DOHH2 (cell line): ENCODE measurements at regions not wholly inside any gene's neighbourhood (a gene's known extent, or its start where the extent isn't known, plus 50 kb on each side); places are given as distances from the start of the nearest gene placed in this dataset.

ENCODE experiments used
- H3F3A ChIP-seq: fragments of 200-600 bp; sonication (generic), shearing (Covaris generic); 2 replicates; pipeline ENCODE4 v1.6.0; 2016; ENCODE audit warnings: antibody characterized with exemption, mild to moderate bottlenecking; ENCODE audit not compliant: control insufficient read depth, insufficient read depth
- H3K27ac ChIP-seq: fragments of 200-600 bp; sonication (generic); 2 replicates; pipeline ENCODE4 v1.5.1; 2014; ENCODE audit warnings: low read depth, mild to moderate bottlenecking, low read length, moderate library complexity
- H3K27me3 ChIP-seq: fragments of 200-600 bp; sonication (generic); 2 replicates; pipeline ENCODE4 v1.6.1; 2014; ENCODE audit warnings: mild to moderate bottlenecking, low read length, mixed read lengths; ENCODE audit not compliant: control insufficient read depth
- H3K36me3 ChIP-seq: fragments of 200-600 bp; sonication (generic); 2 replicates; pipeline ENCODE4 v1.6.1; 2014; ENCODE audit warnings: mild to moderate bottlenecking, low read length, moderate library complexity, mixed read lengths; ENCODE audit not compliant: control insufficient read depth
- H3K4me1 ChIP-seq: fragments of 200-600 bp; sonication (generic); 2 replicates; pipeline ENCODE4 v1.6.1; 2014; ENCODE audit warnings: mild to moderate bottlenecking, low read length, mixed read lengths; ENCODE audit not compliant: control insufficient read depth
- H3K4me2 ChIP-seq: fragments of 200-600 bp; sonication (generic); 2 replicates; pipeline ENCODE4 v1.6.0; 2014; ENCODE audit warnings: mild to moderate bottlenecking, low read length, moderate library complexity
- H3K4me3 ChIP-seq: fragments of 200-600 bp; sonication (generic); 2 replicates; pipeline ENCODE4 v1.5.1; 2014; ENCODE audit warnings: mild to moderate bottlenecking, low read length, mixed read lengths
- H3K79me2 ChIP-seq: fragments of 200-600 bp; sonication (generic); 2 replicates; pipeline ENCODE4 v1.6.1; 2014; ENCODE audit warnings: mild to moderate bottlenecking, low read length, mixed read lengths; ENCODE audit not compliant: control insufficient read depth
- H3K9me2 ChIP-seq: fragments of 200-600 bp; sonication (generic); replicated peaks from 2 replicates; pipeline ENCODE4 v1.6.1; 2014; ENCODE audit warnings: mild to moderate bottlenecking, low read length, mixed read lengths; ENCODE audit not compliant: control insufficient read depth
- H3K9me3 ChIP-seq: fragments of 200-600 bp; sonication (generic); 2 replicates; pipeline ENCODE4 v1.6.1; 2014; ENCODE audit warnings: antibody characterized with exemption, low read length, mixed read lengths; ENCODE audit not compliant: control insufficient read depth, insufficient read depth
- H4K20me1 ChIP-seq: fragments of 200-600 bp; sonication (generic); 2 replicates; pipeline ENCODE4 v1.6.0; 2014; ENCODE audit warnings: low read depth, mild to moderate bottlenecking, antibody characterized with exemption, low read length, moderate library complexity; ENCODE audit not compliant: control insufficient read depth, insufficient read depth
- EZH2phosphoT487 ChIP-seq: fragments of 200-600 bp; sonication (generic); IDR thresholded peaks from 2 replicates; pipeline ENCODE4 v1.6.1; 2017; ENCODE audit warnings: borderline replicate concordance, mild to moderate bottlenecking, antibody characterized with exemption, low read length, moderate library complexity, mixed read lengths
- TF ChIP-seq, protein P1 (sequence below): fragments of 200-600 bp; sonication (generic); IDR thresholded peaks from one replicate; pipeline ENCODE4 v1.5.1; 2014; ENCODE audit warnings: antibody characterized with exemption, mild to moderate bottlenecking, low read depth, low read length; ENCODE audit not compliant: poor library complexity, severe bottlenecking

DNA sequence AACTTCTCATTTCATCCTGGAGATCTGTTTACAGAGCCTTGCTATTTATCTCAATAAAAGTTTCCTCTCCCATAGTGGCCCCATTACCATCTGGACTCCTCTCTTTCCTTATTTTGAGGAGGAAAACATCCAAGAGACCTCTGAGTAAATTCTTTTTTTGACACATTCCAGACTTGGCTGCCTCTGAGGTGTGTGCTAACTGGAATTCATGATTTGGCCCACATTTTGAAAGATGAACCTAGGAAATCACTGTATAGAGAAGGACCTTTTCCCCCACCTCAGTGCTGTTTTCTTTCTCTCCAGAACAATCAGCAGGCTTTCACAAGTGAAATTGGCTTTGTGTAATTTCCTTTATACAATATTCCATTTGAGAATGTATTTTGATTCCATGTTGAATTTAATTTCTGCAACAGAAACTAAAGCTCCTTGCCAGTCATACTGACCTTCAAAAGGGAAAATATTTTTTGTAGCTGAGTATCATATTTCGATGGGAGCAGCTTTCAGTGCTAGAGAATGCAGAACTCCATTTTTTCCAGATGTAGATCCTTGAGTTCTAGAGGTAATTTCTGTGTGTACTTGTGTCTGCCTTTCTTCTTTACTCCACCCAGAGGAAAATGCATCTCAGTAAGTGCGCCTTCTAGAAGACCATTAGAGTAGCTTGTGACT is 244.9 kb upstream of the RGS6 start:
- H3K36me3 ChIP-seq, result peaks cover 4% of the 10 kb centered on the region
- no peaks in the 10 kb centered on the region for H3K27me3 ChIP-seq
- no peak overlapping the region for H3K27ac ChIP-seq
- H3K9me2 ChIP-seq, result no peaks in the 10 kb centered on the region
- H3K79me2 ChIP-seq, result no peaks in the 10 kb centered on the region
- TF ChIP-seq, protein P1, sequence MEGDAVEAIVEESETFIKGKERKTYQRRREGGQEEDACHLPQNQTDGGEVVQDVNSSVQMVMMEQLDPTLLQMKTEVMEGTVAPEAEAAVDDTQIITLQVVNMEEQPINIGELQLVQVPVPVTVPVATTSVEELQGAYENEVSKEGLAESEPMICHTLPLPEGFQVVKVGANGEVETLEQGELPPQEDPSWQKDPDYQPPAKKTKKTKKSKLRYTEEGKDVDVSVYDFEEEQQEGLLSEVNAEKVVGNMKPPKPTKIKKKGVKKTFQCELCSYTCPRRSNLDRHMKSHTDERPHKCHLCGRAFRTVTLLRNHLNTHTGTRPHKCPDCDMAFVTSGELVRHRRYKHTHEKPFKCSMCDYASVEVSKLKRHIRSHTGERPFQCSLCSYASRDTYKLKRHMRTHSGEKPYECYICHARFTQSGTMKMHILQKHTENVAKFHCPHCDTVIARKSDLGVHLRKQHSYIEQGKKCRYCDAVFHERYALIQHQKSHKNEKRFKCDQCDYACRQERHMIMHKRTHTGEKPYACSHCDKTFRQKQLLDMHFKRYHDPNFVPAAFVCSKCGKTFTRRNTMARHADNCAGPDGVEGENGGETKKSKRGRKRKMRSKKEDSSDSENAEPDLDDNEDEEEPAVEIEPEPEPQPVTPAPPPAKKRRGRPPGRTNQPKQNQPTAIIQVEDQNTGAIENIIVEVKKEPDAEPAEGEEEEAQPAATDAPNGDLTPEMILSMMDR, result no peak
- no peak for TF ChIP-seq EZH2phosphoT487
- no peaks in the 10 kb centered on the region for H4K20me1 ChIP-seq
- H3K4me1 ChIP-seq, result no peaks in the 10 kb centered on the region
- no peaks in the 10 kb centered on the region for H3F3A ChIP-seq
- H3K4me2 ChIP-seq, result no peak overlapping the region
- H3K4me3 ChIP-seq, result no peak overlapping the region
- no peaks in the 10 kb centered on the region for H3K9me3 ChIP-seq

DNA sequence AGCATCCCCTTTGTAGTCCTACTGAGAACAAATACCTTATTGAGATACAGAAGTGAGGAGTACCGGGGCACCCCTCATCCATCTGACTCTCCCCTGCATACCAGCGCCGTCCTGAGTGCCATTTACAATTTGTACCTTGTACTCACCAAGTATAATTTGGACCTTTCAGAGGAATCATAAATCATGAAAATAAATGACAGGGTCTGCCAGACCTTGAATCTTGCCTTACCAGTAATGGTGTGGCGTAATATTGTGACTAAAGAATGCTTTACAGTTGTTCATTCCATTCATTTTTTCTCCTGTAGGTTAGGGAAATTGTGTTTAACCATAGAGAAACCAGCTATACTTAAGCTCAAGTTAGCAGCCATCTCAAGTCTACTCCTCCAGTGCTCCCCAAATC is 243.7 kb upstream of the RGS6 start:
- no peaks in the 10 kb centered on the region for H3F3A ChIP-seq
- no peak for TF ChIP-seq EZH2phosphoT487
- TF ChIP-seq, protein P1, result no peak
- H3K4me2 ChIP-seq, result no peak overlapping the region
- H3K9me3 ChIP-seq, result no peaks in the 10 kb centered on the region
- no peak overlapping the region for H3K27ac ChIP-seq
- no peaks in the 10 kb centered on the region for H4K20me1 ChIP-seq
- H3K79me2 ChIP-seq, result no peaks in the 10 kb centered on the region
- H3K4me1 ChIP-seq, result no peaks in the 10 kb centered on the region
- no peak overlapping the region for H3K4me3 ChIP-seq
- no peaks in the 10 kb centered on the region for H3K27me3 ChIP-seq
- H3K36me3 ChIP-seq, result peaks cover 4% of the 10 kb centered on the region
- H3K9me2 ChIP-seq, result no peaks in the 10 kb centered on the region

DNA sequence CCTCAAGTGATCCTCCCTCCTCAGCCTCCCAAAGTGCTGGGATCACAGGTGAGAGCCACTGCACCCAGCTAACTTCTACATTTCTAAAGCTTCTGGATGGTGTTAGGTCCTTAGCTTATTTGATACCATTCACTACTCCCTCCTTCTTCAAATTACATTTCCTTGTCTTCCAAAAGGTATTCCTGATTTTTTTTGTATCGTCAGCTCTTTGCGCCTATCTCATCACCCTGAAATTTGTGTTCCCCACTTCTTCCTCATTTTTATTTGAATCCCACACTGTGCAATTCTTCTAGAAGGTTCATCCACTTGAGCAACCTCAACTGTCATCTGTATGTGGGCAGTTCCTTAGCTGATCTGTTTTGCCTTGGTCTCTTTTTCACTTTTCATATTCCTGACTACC is 241.8 kb upstream of the RGS6 start:
- H3K4me2 ChIP-seq, result no peak overlapping the region
- no peaks in the 10 kb centered on the region for H3K9me3 ChIP-seq
- H3K36me3 ChIP-seq, result peaks cover 4% of the 10 kb centered on the region
- no peak overlapping the region for H3K4me3 ChIP-seq
- H3K79me2 ChIP-seq, result no peaks in the 10 kb centered on the region
- no peaks in the 10 kb centered on the region for H3F3A ChIP-seq
- TF ChIP-seq, protein P1, result no peak
- TF ChIP-seq EZH2phosphoT487, result no peak
- H3K27me3 ChIP-seq, result no peaks in the 10 kb centered on the region
- H3K9me2 ChIP-seq, result no peaks in the 10 kb centered on the region
- no peaks in the 10 kb centered on the region for H4K20me1 ChIP-seq
- no peaks in the 10 kb centered on the region for H3K4me1 ChIP-seq
- H3K27ac ChIP-seq, result no peak overlapping the region
